ENCODE measurements at regions not wholly inside any gene's neighbourhood (a gene's known extent, or its start where the extent isn't known, plus 50 kb on each side); places are given as distances from the start of the nearest gene placed in this dataset.
"Not testable (repeated sequence)": the region's sequence is repeated elsewhere in the genome, so short reads cannot be mapped to it uniquely, and the experiment has no call there.

- not testable (repeated sequence) for H3K4me3 ChIP-seq (ENCODE audit: low read length); H3K36me3 ChIP-seq (ENCODE audit: insufficient read depth, low read length); H3K27me3 ChIP-seq (ENCODE audit: insufficient read depth, low read length); H3K4me1 ChIP-seq (ENCODE audit: insufficient read depth, low read length); H2AFZ ChIP-seq (ENCODE audit: low read depth, low read length); H3K9me3 ChIP-seq (ENCODE audit: low read length)
These were observed 485.4 kb upstream of the SOX11 start for GRCh38 chr2:5206742-5207141.

GRCh38 chr2:5215989-5216607, 476.1 kb upstream of the SOX11 start:
- Histone ChIP-seq H3K36me3 (ENCODE audit: insufficient read depth, low read length) (no peaks in the 10 kb centered on the region), H3K27me3 (ENCODE audit: insufficient read depth, low read length) (no peaks in the 10 kb centered on the region), H2AFZ (ENCODE audit: low read depth, low read length) (peak overlapping the region; percentile 28), H3K9me3 (ENCODE audit: low read length) (no peaks in the 10 kb centered on the region), H3K4me1 (ENCODE audit: insufficient read depth, low read length) (no peaks in the 10 kb centered on the region), H3K4me3 (ENCODE audit: low read length) (no peak overlapping the region)

DNA sequence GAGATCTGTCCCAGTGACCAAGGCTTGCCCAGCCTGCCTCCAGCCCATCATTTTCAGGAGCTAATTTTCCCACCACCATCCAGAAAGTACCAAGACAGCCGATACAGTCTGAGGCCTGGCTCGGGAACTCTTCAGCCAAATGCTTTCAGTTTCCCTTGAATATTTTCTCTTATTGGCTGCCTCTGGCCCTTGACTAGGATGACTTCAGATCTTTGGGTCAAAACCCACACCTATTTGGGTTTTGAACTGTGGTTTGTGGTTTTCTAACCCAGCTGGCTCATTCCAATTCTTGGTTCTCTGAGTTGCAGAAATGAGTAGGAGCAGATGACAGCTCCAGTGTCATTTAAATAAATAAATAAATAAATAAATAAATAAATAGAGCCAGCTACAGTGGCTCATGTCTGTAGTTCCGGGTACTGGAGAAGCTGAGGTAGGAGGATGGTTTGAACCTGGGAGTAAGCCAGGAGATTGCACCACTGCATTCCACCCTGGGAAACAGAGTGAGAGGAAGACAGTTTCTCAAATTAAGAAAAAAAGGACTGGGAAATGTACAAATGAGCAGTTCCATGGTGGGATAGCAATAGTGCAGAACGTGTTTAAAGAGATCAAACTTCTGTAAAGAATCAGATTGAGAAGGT, 465.0 kb upstream of the SOX11 start:
- H3K36me3 ChIP-seq (ENCODE audit: insufficient read depth, low read length): no peaks in the 10 kb centered on the region
- H2AFZ ChIP-seq (ENCODE audit: low read depth, low read length): no peak overlapping the region
- H3K4me3 ChIP-seq (ENCODE audit: low read length): no peak overlapping the region
- H3K9me3 ChIP-seq (ENCODE audit: low read length): no peaks in the 10 kb centered on the region
- no peaks in the 10 kb centered on the region for H3K27me3 ChIP-seq (ENCODE audit: insufficient read depth, low read length)
- H3K4me1 ChIP-seq (ENCODE audit: insufficient read depth, low read length): peaks cover 4% of the 10 kb centered on the region

- H3K36me3 ChIP-seq (ENCODE audit: insufficient read depth, low read length): no peaks in the 10 kb centered on the region
- no peak overlapping the region for H3K4me3 ChIP-seq (ENCODE audit: low read length)
- peaks cover 4% of the 10 kb centered on the region for H3K4me1 ChIP-seq (ENCODE audit: insufficient read depth, low read length)
- no peak overlapping the region for H2AFZ ChIP-seq (ENCODE audit: low read depth, low read length)
- no peaks in the 10 kb centered on the region for H3K27me3 ChIP-seq (ENCODE audit: insufficient read depth, low read length)
- H3K9me3 ChIP-seq (ENCODE audit: low read length): no peaks in the 10 kb centered on the region
These were observed 462.6 kb upstream of the SOX11 start for GRCh38 chr2:5229574-5229973.

GRCh38 chr2:5230444-5230843, 461.7 kb upstream of the SOX11 start:
- no peak overlapping the region for H2AFZ ChIP-seq (ENCODE audit: low read depth, low read length)

GRCh38 chr2:5230855-5231254, 461.3 kb upstream of the SOX11 start:
- Histone ChIP-seq H3K4me3 (ENCODE audit: low read length) (no peak overlapping the region), H3K36me3 (ENCODE audit: insufficient read depth, low read length) (no peaks in the 10 kb centered on the region), H3K27me3 (ENCODE audit: insufficient read depth, low read length) (no peaks in the 10 kb centered on the region), H3K4me1 (ENCODE audit: insufficient read depth, low read length) (peaks cover 7% of the 10 kb centered on the region), H3K9me3 (ENCODE audit: low read length) (no peaks in the 10 kb centered on the region), H2AFZ (ENCODE audit: low read depth, low read length) (no peak overlapping the region)

More at GRCh38 chr2:5230444-5230843, 461.7 kb upstream of the SOX11 start:
- Histone ChIP-seq H3K4me1 (ENCODE audit: insufficient read depth, low read length) (peaks cover 4% of the 10 kb centered on the region), H3K27me3 (ENCODE audit: insufficient read depth, low read length) (no peaks in the 10 kb centered on the region), H3K4me3 (ENCODE audit: low read length) (no peak overlapping the region), H3K36me3 (ENCODE audit: insufficient read depth, low read length) (no peaks in the 10 kb centered on the region), H3K9me3 (ENCODE audit: low read length) (no peaks in the 10 kb centered on the region)

- Histone ChIP-seq H3K27me3 (ENCODE audit: insufficient read depth, low read length) (no peaks in the 10 kb centered on the region), H3K4me1 (ENCODE audit: insufficient read depth, low read length) (peaks cover 8% of the 10 kb centered on the region), H3K4me3 (ENCODE audit: low read length) (no peak overlapping the region), H3K9me3 (ENCODE audit: low read length) (no peaks in the 10 kb centered on the region), H3K36me3 (ENCODE audit: insufficient read depth, low read length) (no peaks in the 10 kb centered on the region), H2AFZ (ENCODE audit: low read depth, low read length) (no peak overlapping the region)
These were observed 460.9 kb upstream of the SOX11 start for GRCh38 chr2:5231287-5231686.

GRCh38 chr2:5234563-5234962, 457.6 kb upstream of the SOX11 start:
- H3K9me3 ChIP-seq (ENCODE audit: low read length): no peaks in the 10 kb centered on the region

GRCh38 chr2:5235701-5236100, 456.5 kb upstream of the SOX11 start:
- Histone ChIP-seq H3K36me3 (ENCODE audit: insufficient read depth, low read length) (no peaks in the 10 kb centered on the region), H2AFZ (ENCODE audit: low read depth, low read length) (peak overlapping the region; percentile 17), H3K4me1 (ENCODE audit: insufficient read depth, low read length) (peaks cover 8% of the 10 kb centered on the region), H3K9me3 (ENCODE audit: low read length) (no peaks in the 10 kb centered on the region), H3K4me3 (ENCODE audit: low read length) (no peak overlapping the region), H3K27me3 (ENCODE audit: insufficient read depth, low read length) (no peaks in the 10 kb centered on the region)

More at GRCh38 chr2:5234563-5234962, 457.6 kb upstream of the SOX11 start:
- peaks cover 8% of the 10 kb centered on the region for H3K4me1 ChIP-seq (ENCODE audit: insufficient read depth, low read length)
- no peak overlapping the region for H2AFZ ChIP-seq (ENCODE audit: low read depth, low read length)
- H3K4me3 ChIP-seq (ENCODE audit: low read length): no peak overlapping the region
- H3K36me3 ChIP-seq (ENCODE audit: insufficient read depth, low read length): no peaks in the 10 kb centered on the region
- no peaks in the 10 kb centered on the region for H3K27me3 ChIP-seq (ENCODE audit: insufficient read depth, low read length)

- H3K9me3 ChIP-seq (ENCODE audit: low read length): no peaks in the 10 kb centered on the region
- H3K27me3 ChIP-seq (ENCODE audit: insufficient read depth, low read length): no peaks in the 10 kb centered on the region
These were observed 455.9 kb upstream of the SOX11 start for GRCh38 chr2:5236249-5236648.

GRCh38 chr2:5242751-5243150, 449.4 kb upstream of the SOX11 start:
- H3K4me1 ChIP-seq (ENCODE audit: insufficient read depth, low read length): peaks cover 2% of the 10 kb centered on the region
- no peaks in the 10 kb centered on the region for H3K36me3 ChIP-seq (ENCODE audit: insufficient read depth, low read length)
- H2AFZ ChIP-seq (ENCODE audit: low read depth, low read length): peak overlapping the region; percentile 47
- H3K4me3 ChIP-seq (ENCODE audit: low read length): no peak overlapping the region
- H3K27me3 ChIP-seq (ENCODE audit: insufficient read depth, low read length): no peaks in the 10 kb centered on the region
- no peaks in the 10 kb centered on the region for H3K9me3 ChIP-seq (ENCODE audit: low read length)

More at GRCh38 chr2:5236249-5236648, 455.9 kb upstream of the SOX11 start:
- peaks cover 4% of the 10 kb centered on the region for H3K4me1 ChIP-seq (ENCODE audit: insufficient read depth, low read length)
- H3K36me3 ChIP-seq (ENCODE audit: insufficient read depth, low read length): no peaks in the 10 kb centered on the region
- H2AFZ ChIP-seq (ENCODE audit: low read depth, low read length): peak overlapping the region; percentile 17
- H3K4me3 ChIP-seq (ENCODE audit: low read length): no peak overlapping the region

GRCh38 chr2:5250482-5250881, 441.7 kb upstream of the SOX11 start:
- Histone ChIP-seq H3K4me3 (ENCODE audit: low read length) (no peak overlapping the region), H3K9me3 (ENCODE audit: low read length) (no peaks in the 10 kb centered on the region), H2AFZ (ENCODE audit: low read depth, low read length) (no peak overlapping the region), H3K27me3 (ENCODE audit: insufficient read depth, low read length) (no peaks in the 10 kb centered on the region), H3K4me1 (ENCODE audit: insufficient read depth, low read length) (peaks cover 5% of the 10 kb centered on the region), H3K36me3 (ENCODE audit: insufficient read depth, low read length) (no peaks in the 10 kb centered on the region)

DNA sequence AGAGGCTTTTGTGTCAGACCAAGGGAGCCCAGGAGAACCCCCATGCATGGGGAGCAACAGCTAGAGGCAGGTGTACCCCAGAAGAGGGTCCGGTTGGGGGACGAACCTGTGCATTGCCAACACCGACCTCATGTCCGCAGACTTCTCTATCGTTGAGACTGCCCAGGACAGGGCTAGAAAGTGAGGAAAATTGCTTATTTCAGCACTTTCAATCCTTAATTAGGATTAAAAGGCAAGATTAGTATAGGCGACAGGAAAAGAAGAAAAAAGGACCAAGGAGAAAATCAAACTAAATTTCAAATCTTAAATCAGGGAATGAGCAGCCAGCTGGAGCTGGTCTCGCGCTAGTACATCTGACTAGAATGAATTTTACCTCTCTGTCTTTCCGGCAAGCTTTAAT, 438.9 kb upstream of the SOX11 start:
- Histone ChIP-seq H3K4me1 (ENCODE audit: insufficient read depth, low read length) (peaks cover 5% of the 10 kb centered on the region), H3K9me3 (ENCODE audit: low read length) (peaks cover 5% of the 10 kb centered on the region), H3K36me3 (ENCODE audit: insufficient read depth, low read length) (no peaks in the 10 kb centered on the region), H3K4me3 (ENCODE audit: low read length) (no peak overlapping the region), H3K27me3 (ENCODE audit: insufficient read depth, low read length) (no peaks in the 10 kb centered on the region), H2AFZ (ENCODE audit: low read depth, low read length) (no peak overlapping the region)

Measured in neuron (in vitro differentiated cells).